IMR-90 (cell line): ENCODE measurements at regions not wholly inside any gene's neighbourhood (a gene's known extent, or its start where the extent isn't known, plus 50 kb on each side); places are given as distances from the start of the nearest gene placed in this dataset.

ENCODE experiments used
- ATAC-seq: fragments of 200-7000 bp; cut with Tn5 transposase; 2 replicates; pipeline ENCODE4 v1.9.1; 2020; ENCODE audit warnings: low read depth, mild to moderate bottlenecking, moderate library complexity
- BruUV-seq: library from RNA; stranded (reverse); fragments of 400-500 nt; replicated peaks from 2 replicates; lab custom pipeline; 2021; lab: Mats Ljungman, UMichigan
- CTCF ChIA-PET: fragments of 300-600 bp; formaldehyde crosslinking; extraction: SDS; loops from one replicate; lab custom pipeline; 2021; ENCODE audit warnings: antibody characterized with exemption; lab: Yijun Ruan, JAX
- POLR2A ChIA-PET: fragments of 300-600 bp; sonication (Branson Sonifier 250); formaldehyde crosslinking; loops from one replicate; lab custom pipeline; 2022; ENCODE audit warnings: antibody characterized with exemption; ENCODE audit not compliant: unreplicated experiment; lab: Charles Lee
- DNase-seq: peaks from one replicate; pipeline ENCODE4 v3.0.0; 2013
- H2AFZ ChIP-seq: replicated peaks from 2 replicates; pipeline ENCODE3; 2013; ENCODE audit warnings: low read length, mild to moderate bottlenecking; ENCODE audit not compliant: poor library complexity
- H2AK5ac ChIP-seq: 2 replicates; pipeline ENCODE4 v1.6.1; 2013; ENCODE audit warnings: low read depth, low read length, inconsistent platforms
- H2AK9ac ChIP-seq: replicated peaks from 2 replicates; pipeline ENCODE3; 2013; ENCODE audit warnings: mild to moderate bottlenecking, low read depth, low read length, moderate library complexity; ENCODE audit not compliant: poor library complexity
- H2BK120ac ChIP-seq: 2 replicates; pipeline ENCODE4 v1.6.1; 2013; ENCODE audit warnings: low read depth, low read length, inconsistent platforms
- H2BK15ac ChIP-seq: 3 replicates; pipeline ENCODE4 v1.6.1; 2013; ENCODE audit warnings: low read depth, low read length, inconsistent platforms
- H2BK20ac ChIP-seq: 2 replicates; pipeline ENCODE4 v1.6.1; 2013; ENCODE audit warnings: low read depth, mild to moderate bottlenecking, inconsistent platforms, low read length, moderate library complexity
- H2BK5ac ChIP-seq: 2 replicates; pipeline ENCODE4 v1.6.1; 2013; ENCODE audit warnings: mild to moderate bottlenecking, low read depth, low read length, inconsistent platforms; ENCODE audit not compliant: poor library complexity, severe bottlenecking
- H3K14ac ChIP-seq: replicated peaks from 2 replicates; pipeline ENCODE4 v1.6.1; 2013; ENCODE audit warnings: low read depth, low read length, inconsistent platforms
- H3K18ac ChIP-seq: 2 replicates; pipeline ENCODE4 v1.6.1; 2013; ENCODE audit warnings: low read depth, low read length, control low read depth
- H3K23ac ChIP-seq: 2 replicates; pipeline ENCODE4 v1.6.1; 2013; ENCODE audit warnings: low read depth, low read length, inconsistent platforms
- H3K27ac ChIP-seq: 2 replicates; pipeline ENCODE4 v1.5.1; 2013; ENCODE audit warnings: mild to moderate bottlenecking, control low read depth, low read length; ENCODE audit not compliant: insufficient read depth
- H3K27me3 ChIP-seq: 2 replicates; pipeline ENCODE4 v1.6.1; 2013; ENCODE audit warnings: low read length; ENCODE audit not compliant: control insufficient read depth, insufficient read depth
- H3K36me3 ChIP-seq: 2 replicates; pipeline ENCODE4 v1.6.1; 2013; ENCODE audit warnings: low read length, mixed read lengths; ENCODE audit not compliant: control insufficient read depth, insufficient read depth
- H3K4ac ChIP-seq: 2 replicates; pipeline ENCODE4 v1.6.1; 2013; ENCODE audit warnings: low read depth, low read length, inconsistent platforms
- H3K4me1 ChIP-seq: 2 replicates; pipeline ENCODE4 v1.6.1; 2013; ENCODE audit warnings: low read length, mixed read lengths; ENCODE audit not compliant: control insufficient read depth, insufficient read depth
- H3K4me2 ChIP-seq: 2 replicates; pipeline ENCODE4 v1.6.1; 2013; ENCODE audit warnings: low read depth, mild to moderate bottlenecking, control low read depth, low read length, moderate library complexity
- H3K4me3 ChIP-seq: 2 replicates; pipeline ENCODE4 v1.5.1; 2013; ENCODE audit warnings: low read depth, mild to moderate bottlenecking, control low read depth, low read length, moderate library complexity; ENCODE audit not compliant: insufficient read depth
- H3K56ac ChIP-seq: 2 replicates; pipeline ENCODE4 v1.6.1; 2013; ENCODE audit warnings: low read length, inconsistent platforms; ENCODE audit not compliant: insufficient read depth; ENCODE audit errors: extremely low read depth
- H3K79me1 ChIP-seq, 2 experiments: 2 replicates each; pipeline ENCODE4 v1.6.1; 2013; ENCODE audit warnings: low read length in 2 of 2, inconsistent platforms in 1 of 2, low read depth in 1 of 2
- H3K9ac ChIP-seq: 2 replicates; pipeline ENCODE4 v1.6.1; 2013; ENCODE audit warnings: low read depth, low read length, control low read depth
- H3K9me1 ChIP-seq: 2 replicates; pipeline ENCODE4 v1.6.1; 2013; ENCODE audit warnings: low read length, inconsistent platforms; ENCODE audit not compliant: insufficient read depth
- H3K9me3 ChIP-seq: 2 replicates; pipeline ENCODE4 v1.6.1; 2013; ENCODE audit warnings: low read length; ENCODE audit not compliant: control insufficient read depth, insufficient read depth
- H4K20me1 ChIP-seq: 2 replicates; pipeline ENCODE4 v1.6.1; 2013; ENCODE audit warnings: low read length, inconsistent platforms; ENCODE audit not compliant: insufficient read depth
- H4K5ac ChIP-seq: 2 replicates; pipeline ENCODE4 v1.6.1; 2013; ENCODE audit warnings: mild to moderate bottlenecking, low read depth, low read length, control low read depth
- H4K8ac ChIP-seq, 2 experiments: 2 replicates each; pipeline ENCODE4 v1.6.1; 2013; ENCODE audit warnings: low read depth in 2 of 2, low read length in 2 of 2, control low read depth in 1 of 2, inconsistent platforms in 1 of 2
- H4K91ac ChIP-seq: 2 replicates; pipeline ENCODE4 v1.6.1; 2013; ENCODE audit warnings: low read depth, low read length, inconsistent platforms; ENCODE audit not compliant: insufficient read depth
- BHLHE40 ChIP-seq: fragments of 150-350 bp; IDR thresholded peaks from 2 replicates; pipeline ENCODE4 v1.6.1; 2016; ENCODE audit warnings: mild to moderate bottlenecking, low read depth, low read length
- CEBPB ChIP-seq: IDR thresholded peaks from 2 replicates; pipeline ENCODE4 v1.6.1; 2012; ENCODE audit warnings: low read depth, low read length, improper control_type of control experiment
- CHD1 ChIP-seq: IDR thresholded peaks from 2 replicates; pipeline ENCODE4 v1.6.1; 2012; ENCODE audit warnings: low read depth, low read length, improper control_type of control experiment
- CTCF ChIP-seq: conservative IDR thresholded peaks from 2 replicates; pipeline ENCODE4 v1.5.1; 2012; ENCODE audit warnings: mild to moderate bottlenecking, low read depth, low read length, improper control_type of control experiment
- ELK1 ChIP-seq: fragments of 150-350 bp; IDR thresholded peaks from 2 replicates; pipeline ENCODE4 v1.6.1; 2016; ENCODE audit warnings: low read depth, mild to moderate bottlenecking, low read length, moderate library complexity, borderline replicate concordance
- FOS ChIP-seq: fragments of 150-350 bp; IDR thresholded peaks from 2 replicates; pipeline ENCODE4 v1.6.1; 2016; ENCODE audit warnings: low read depth, low read length
- MAFK ChIP-seq: IDR thresholded peaks from 2 replicates; pipeline ENCODE4 v1.6.1; 2012; ENCODE audit warnings: low read depth, low read length, improper control_type of control experiment
- MAZ ChIP-seq: IDR thresholded peaks from 2 replicates; pipeline ENCODE4 v1.6.1; 2012; ENCODE audit warnings: low read depth, mild to moderate bottlenecking, low read length, improper control_type of control experiment, moderate library complexity, borderline replicate concordance
- MXI1 ChIP-seq: IDR thresholded peaks from 2 replicates; pipeline ENCODE4 v1.6.1; 2012; ENCODE audit warnings: low read depth, mild to moderate bottlenecking, low read length, moderate library complexity, borderline replicate concordance
- NFE2L2 ChIP-seq: fragments of 150-350 bp; IDR thresholded peaks from 2 replicates; pipeline ENCODE4 v1.6.1; 2016; ENCODE audit warnings: low read depth, mild to moderate bottlenecking, low read length
- POLR2A ChIP-seq: IDR thresholded peaks from 2 replicates; pipeline ENCODE4 v1.6.1; 2012; ENCODE audit warnings: mild to moderate bottlenecking, low read depth, low read length
- RAD21 ChIP-seq: IDR thresholded peaks from 2 replicates; pipeline ENCODE4 v1.6.1; 2012; ENCODE audit warnings: low read length, improper control_type of control experiment
- RCOR1 ChIP-seq: IDR thresholded peaks from 2 replicates; pipeline ENCODE4 v1.6.1; 2012; ENCODE audit warnings: mild to moderate bottlenecking, low read length, improper control_type of control experiment; ENCODE audit not compliant: insufficient replicate concordance
- RFX5 ChIP-seq: IDR thresholded peaks from 2 replicates; pipeline ENCODE4 v1.8.0; 2012; ENCODE audit warnings: low read depth, mild to moderate bottlenecking, low read length, moderate library complexity
- SMC3 ChIP-seq: fragments of 150-350 bp; IDR thresholded peaks from 2 replicates; pipeline ENCODE4 v1.6.1; 2016; ENCODE audit warnings: low read depth, mild to moderate bottlenecking, antibody characterized with exemption, low read length, moderate library complexity
- USF2 ChIP-seq: fragments of 150-350 bp; IDR thresholded peaks from 2 replicates; pipeline ENCODE4 v1.6.1; 2017; ENCODE audit warnings: mild to moderate bottlenecking, antibody characterized with exemption, low read length, low read depth
- dilution Hi-C: fragments of 300-500 bp; cut with HindIII; formaldehyde crosslinking; loops from one replicate; pipeline ENCODE4 v1.14.3; 2018; ENCODE audit warnings: low sequenced_read_pairs; ENCODE audit not compliant: unreplicated experiment
- in situ Hi-C: fragments of 300-500 bp; cut with MboI; formaldehyde crosslinking; loops from 3 replicates; pipeline ENCODE4 v1.14.3; 2019; ENCODE audit warnings: low sequenced_read_pairs, inconsistent platforms, mixed read lengths
- intact Hi-C: fragments of 100-400 bp; cut with micrococcal nuclease; formaldehyde crosslinking; loops from 2 replicates; pipeline ENCODE4 v1.10.0; 2022

GRCh38 chr1:71307451-71307850 lies 226.6 kb upstream of the ZRANB2 start:
- no peak overlapping the region for H2BK20ac ChIP-seq
- dilution Hi-C loops (no loop called here), in situ Hi-C loops (no loop called here), intact Hi-C loops (no loop called here)
- CTCF ChIA-PET: interaction anchor here (0.5 kb wide), 1 partner anchor 1403 kb away, joined by 3 read pairs; no protein-coding TSS in a partner anchor
- no peak overlapping the region for H4K5ac ChIP-seq
- H2AFZ ChIP-seq: no peak overlapping the region
- no peaks in the 10 kb centered on the region for H3K9me1 ChIP-seq
- H3K27me3 ChIP-seq: no peaks in the 10 kb centered on the region
- no peak overlapping the region for H3K18ac ChIP-seq
- no peak overlapping the region for H4K8ac ChIP-seq
- no peak overlapping the region for H3K27ac ChIP-seq
- no peak overlapping the region for H3K23ac ChIP-seq
- no peaks in the 10 kb centered on the region for H3K36me3 ChIP-seq
- ATAC-seq: peak; percentile 21
- H3K4me2 ChIP-seq: no peak overlapping the region
- H2BK120ac ChIP-seq: no peak overlapping the region
- no peak overlapping the region for H2BK15ac ChIP-seq
- H2AK5ac ChIP-seq: no peak overlapping the region
- no peak overlapping the region for H3K14ac ChIP-seq
- no peaks in the 10 kb centered on the region for H3K79me1 ChIP-seq
- H3K4ac ChIP-seq: no peak overlapping the region
- H2AK9ac ChIP-seq: no peak overlapping the region
- no peak overlapping the region for H4K91ac ChIP-seq
- DNase-seq: peak; percentile 19
- no peaks in the 10 kb centered on the region for H3K4me1 ChIP-seq
- no peak overlapping the region for H3K4me3 ChIP-seq
- H3K9ac ChIP-seq: no peak overlapping the region
- POLR2A ChIA-PET: no interaction called here
- TF ChIP-seq RAD21 (no peak), MAFK (no peak), POLR2A (no peak), USF2 (no peak), RFX5 (no peak), SMC3 (no peak), MAZ (no peak), FOS (no peak), BHLHE40 (no peak), RCOR1 (no peak), MXI1 (no peak), NFE2L2 (no peak), CEBPB (no peak), CHD1 (no peak), ELK1 (no peak), CTCF (no peak)
- H3K9me3 ChIP-seq: no peaks in the 10 kb centered on the region
- H4K20me1 ChIP-seq: no peaks in the 10 kb centered on the region
- no peak overlapping the region for H3K56ac ChIP-seq
- BruUV-seq: no TSS peak
- no peak overlapping the region for H2BK5ac ChIP-seq
